KMS-11 (cell line): ENCODE measurements at regions not wholly inside any gene's neighbourhood (a gene's known extent, or its start where the extent isn't known, plus 50 kb on each side); places are given as distances from the start of the nearest gene placed in this dataset.

ENCODE experiments used
- H2AFZ ChIP-seq: fragments of 200-600 bp; sonication (generic); 2 replicates; pipeline ENCODE4 v1.6.1; 2016; ENCODE audit warnings: antibody characterized with exemption, mixed run types, low read depth
- H3K27ac ChIP-seq: fragments of 200-600 bp; sonication (generic); 2 replicates; pipeline ENCODE4 v1.6.1; 2016; ENCODE audit warnings: mild to moderate bottlenecking, mixed run types
- H3K27me3 ChIP-seq: fragments of 200-600 bp; sonication (generic); 2 replicates; pipeline ENCODE4 v1.6.1; 2017; ENCODE audit warnings: mild to moderate bottlenecking, low read depth, mixed run types, moderate library complexity; ENCODE audit not compliant: insufficient read depth
- H3K36me3 ChIP-seq: fragments of 200-600 bp; sonication (generic); 2 replicates; pipeline ENCODE4 v1.6.1; 2017; ENCODE audit warnings: mild to moderate bottlenecking, mixed run types; ENCODE audit not compliant: insufficient read depth
- H3K4me1 ChIP-seq: fragments of 200-600 bp; sonication (generic); 2 replicates; pipeline ENCODE4 v1.6.1; 2016; ENCODE audit warnings: mild to moderate bottlenecking, low read depth, mixed run types; ENCODE audit not compliant: poor library complexity, severe bottlenecking
- H3K4me2 ChIP-seq: fragments of 200-600 bp; sonication (generic); 2 replicates; pipeline ENCODE4 v1.7.0; 2016; ENCODE audit warnings: mild to moderate bottlenecking, mixed run types
- H3K4me3 ChIP-seq: fragments of 200-600 bp; sonication (generic); IDR thresholded peaks from 2 replicates; pipeline ENCODE4 v1.6.1; 2017; ENCODE audit warnings: low read depth, low read length, mixed read lengths; ENCODE audit not compliant: insufficient read depth
- H3K79me2 ChIP-seq: fragments of 200-600 bp; sonication (generic); 2 replicates; pipeline ENCODE4 v1.6.1; 2016; ENCODE audit warnings: low read depth, mixed run types; ENCODE audit not compliant: insufficient read depth
- H3K9ac ChIP-seq: fragments of 200-600 bp; sonication (generic); 2 replicates; pipeline ENCODE4 v1.6.1; 2016; ENCODE audit warnings: mild to moderate bottlenecking, mixed run types
- H4K20me1 ChIP-seq: fragments of 200-600 bp; sonication (generic); 2 replicates; pipeline ENCODE4 v1.6.1; 2016; ENCODE audit warnings: mild to moderate bottlenecking, mixed run types; ENCODE audit not compliant: insufficient read depth
- CTCF ChIP-seq: fragments of 200-600 bp; sonication (generic); conservative IDR thresholded peaks from 2 replicates; pipeline ENCODE4 v1.6.1; 2017; ENCODE audit warnings: low read depth, mild to moderate bottlenecking, antibody characterized with exemption, low read length, moderate library complexity, mixed read lengths

- Histone ChIP-seq H4K20me1 (no peaks in the 10 kb centered on the region), H3K36me3 (no peaks in the 10 kb centered on the region), H3K9ac (no peak overlapping the region), H2AFZ (no peak overlapping the region), H3K27me3 (no peaks in the 10 kb centered on the region), H3K4me2 (no peak overlapping the region), H3K79me2 (no peaks in the 10 kb centered on the region), H3K27ac (no peak overlapping the region), H3K4me3 (no peak overlapping the region), H3K4me1 (peaks cover 7% of the 10 kb centered on the region)
- TF ChIP-seq CTCF = no peak
These were observed 1009.0 kb upstream of the LCORL start for GRCh38 chr4:19030536-19030935.

- H3K9ac ChIP-seq = no peak overlapping the region
- no peak overlapping the region for H3K4me3 ChIP-seq
- no peak for TF ChIP-seq CTCF
- no peak overlapping the region for H2AFZ ChIP-seq
- no peaks in the 10 kb centered on the region for H4K20me1 ChIP-seq
- no peak overlapping the region for H3K27ac ChIP-seq
- peaks cover 10% of the 10 kb centered on the region for H3K4me1 ChIP-seq
- H3K27me3 ChIP-seq = no peaks in the 10 kb centered on the region
- no peak overlapping the region for H3K4me2 ChIP-seq
- no peaks in the 10 kb centered on the region for H3K79me2 ChIP-seq
- no peaks in the 10 kb centered on the region for H3K36me3 ChIP-seq
These were observed 1008.5 kb upstream of the LCORL start for GRCh38 chr4:19030048-19030447.

- H3K4me2 ChIP-seq = no peak overlapping the region
- H3K79me2 ChIP-seq = no peaks in the 10 kb centered on the region
- no peak overlapping the region for H3K27ac ChIP-seq
- H3K4me1 ChIP-seq = peaks cover 16% of the 10 kb centered on the region
- H3K9ac ChIP-seq = no peak overlapping the region
- no peaks in the 10 kb centered on the region for H4K20me1 ChIP-seq
- no peaks in the 10 kb centered on the region for H3K27me3 ChIP-seq
- TF ChIP-seq CTCF = no peak
- H3K36me3 ChIP-seq = no peaks in the 10 kb centered on the region
- no peak overlapping the region for H3K4me3 ChIP-seq
- H2AFZ ChIP-seq = no peak overlapping the region
These were observed 1004.7 kb upstream of the LCORL start for GRCh38 chr4:19026281-19026680.

GRCh38 chr4:19025031-19025430, 1003.5 kb upstream of the LCORL start:
- no peak overlapping the region for H3K27ac ChIP-seq
- H2AFZ ChIP-seq = no peak overlapping the region
- H4K20me1 ChIP-seq = no peaks in the 10 kb centered on the region
- peaks cover 16% of the 10 kb centered on the region for H3K4me1 ChIP-seq
- no peak for TF ChIP-seq CTCF
- H3K4me3 ChIP-seq = no peak overlapping the region
- H3K9ac ChIP-seq = no peak overlapping the region
- H3K27me3 ChIP-seq = no peaks in the 10 kb centered on the region
- H3K4me2 ChIP-seq = no peak overlapping the region; the same call in 1 of the 2 replicates
- no peaks in the 10 kb centered on the region for H3K36me3 ChIP-seq
- no peaks in the 10 kb centered on the region for H3K79me2 ChIP-seq
